ENCODE measurements at regions not wholly inside any gene's neighbourhood (a gene's known extent, or its start where the extent isn't known, plus 50 kb on each side); places are given as distances from the start of the nearest gene placed in this dataset.
"Not testable (repeated sequence)": the region's sequence is repeated elsewhere in the genome, so short reads cannot be mapped to it uniquely, and the experiment has no call there.

- TF ChIP-seq ATF3 (IDR thresholded peaks at IDR 0.05), result no peak
- TF ChIP-seq MAX (IDR thresholded peaks at IDR 0.05), result no peak
- no peak for TF ChIP-seq POLR2AphosphoS5 (IDR thresholded peaks at IDR 0.05; ENCODE audit: low read depth, low read length)
- no peak for TF ChIP-seq TCF7L2 (IDR thresholded peaks at IDR 0.05; ENCODE audit: borderline replicate concordance, extremely low read depth, insufficient read depth, insufficient read length)
- TF ChIP-seq ZFX (IDR thresholded peaks at IDR 0.05), result no peak
- TF ChIP-seq ZNF274 (IDR thresholded peaks at IDR 0.05; ENCODE audit: low read depth, low read length), result no peak
- no peak for TF ChIP-seq ELF1 (IDR thresholded peaks at IDR 0.05; ENCODE audit: borderline replicate concordance, low read depth)
- no peak for TF ChIP-seq SP1 (IDR thresholded peaks at IDR 0.05; ENCODE audit: low read depth)
These were observed 386.1 kb upstream of the HS3ST1 start (continued) for GRCh38 chr4:11814758-11815157.

- Histone ChIP-seq H2AFZ (ENCODE audit: low read depth, low read length, poor library complexity, severe bottlenecking) (no peak overlapping the region), H4K20me1 (ENCODE audit: insufficient read depth) (no peaks in the 10 kb centered on the region), H3K4me3 (replicated peaks in 1 of 2; ENCODE audit: low read depth in 1 of 2, low read length in 2 of 2) (no peak overlapping the region), H3K36me3 (ENCODE audit: control insufficient read depth in 1 of 2, insufficient read depth in 2 of 2, low read length in 2 of 2) (no peaks in the 10 kb centered on the region), H3K79me2 (ENCODE audit: insufficient read depth, low read length) (no peaks in the 10 kb centered on the region), H3K4me1 (ENCODE audit: control insufficient read depth in 1 of 2, insufficient read depth in 2 of 2, low read length in 2 of 2) (no peaks in the 10 kb centered on the region), H3K9me2 (ENCODE audit: insufficient read depth) (no peaks in the 10 kb centered on the region), H3K27ac (ENCODE audit: low read depth, low read length) (no peak overlapping the region), H3K4me2 (ENCODE audit: low read length) (no peak overlapping the region), H3K9me3 (ENCODE audit: control insufficient read depth in 1 of 2, insufficient read depth in 1 of 2, low read depth in 1 of 2, low read length in 2 of 2) (no peaks in the 10 kb centered on the region), H3K27me3 (ENCODE audit: insufficient read depth, low read length) (no peaks in the 10 kb centered on the region), H3K9ac (ENCODE audit: low read length) (no peak overlapping the region)
- DNase-seq (ENCODE audit: low read depth, low spot score) (no peak), ATAC-seq (no peak)
- TF ChIP-seq ZNF274 (IDR thresholded peaks at IDR 0.05; ENCODE audit: low read depth, low read length) (no peak), TCF7L2 (IDR thresholded peaks at IDR 0.05; ENCODE audit: borderline replicate concordance, extremely low read depth, insufficient read depth, insufficient read length) (no peak), ELF1 (IDR thresholded peaks at IDR 0.05; ENCODE audit: borderline replicate concordance, low read depth) (no peak), EZH2phosphoT487 (IDR thresholded peaks at IDR 0.05; ENCODE audit: borderline replicate concordance) (no peak), POLR2A (IDR thresholded peaks at IDR 0.05; ENCODE audit: borderline replicate concordance, extremely low read depth, insufficient read depth, insufficient read length) (no peak), EZH2 (IDR thresholded peaks at IDR 0.05) (no peak), CTCF (IDR thresholded peaks at IDR 0.05 in 2 of 3, conservative IDR thresholded peaks at IDR 0.05 in 1 of 3; ENCODE audit: borderline replicate concordance in 1 of 3, insufficient read depth in 1 of 3, low read depth in 2 of 3, low read length in 2 of 3) (no peak), RAD21 (IDR thresholded peaks at IDR 0.05; ENCODE audit: low read depth) (no peak), SIN3A (IDR thresholded peaks at IDR 0.05; ENCODE audit: low read depth) (no peak), JUND (IDR thresholded peaks at IDR 0.05) (no peak), CEBPB (IDR thresholded peaks at IDR 0.05; ENCODE audit: low read depth) (no peak), MAX (IDR thresholded peaks at IDR 0.05) (no peak), ZFX (IDR thresholded peaks at IDR 0.05) (no peak)
- ChIA-PET POLR2A (interaction anchor here (0.7 kb wide), 1 partner anchor 767 kb away, joined by 4 read pairs; no protein-coding TSS in a partner anchor), RAD21 (ENCODE audit: low non-redundant PET in 1 of 2, low total read pairs in 2 of 2, uncharacterized antibody in 2 of 2, unreplicated experiment in 2 of 2) (no interaction called here), CTCF (no interaction called here)
- BruUV-seq (replicated peaks), result no TSS peak
- intact Hi-C loops (cut with micrococcal nuclease), result no loop called here
These were observed 385.3 kb upstream of the HS3ST1 start for GRCh38 chr4:11813951-11814446.

- ATAC-seq; H3K9ac ChIP-seq (ENCODE audit: low read length); BruUV-seq (replicated peaks); RAD21 ChIA-PET (ENCODE audit: low non-redundant PET in 1 of 2, low total read pairs in 2 of 2, uncharacterized antibody in 2 of 2, unreplicated experiment in 2 of 2); H3K4me2 ChIP-seq (ENCODE audit: low read length); H3K9me2 ChIP-seq (ENCODE audit: insufficient read depth); H2AFZ ChIP-seq (ENCODE audit: low read depth, low read length, poor library complexity, severe bottlenecking); H3K36me3 ChIP-seq (ENCODE audit: control insufficient read depth in 1 of 2, insufficient read depth in 2 of 2, low read length in 2 of 2); H3K9me3 ChIP-seq (ENCODE audit: control insufficient read depth in 1 of 2, insufficient read depth in 1 of 2, low read depth in 1 of 2, low read length in 2 of 2); H3K27ac ChIP-seq (ENCODE audit: low read depth, low read length); POLR2A ChIA-PET; H3K27me3 ChIP-seq (ENCODE audit: insufficient read depth, low read length); H3K4me1 ChIP-seq (ENCODE audit: control insufficient read depth in 1 of 2, insufficient read depth in 2 of 2, low read length in 2 of 2); H4K20me1 ChIP-seq (ENCODE audit: insufficient read depth); H3K4me3 ChIP-seq (replicated peaks in 1 of 2; ENCODE audit: low read depth in 1 of 2, low read length in 2 of 2); intact Hi-C loops (cut with micrococcal nuclease); CTCF ChIA-PET; DNase-seq (ENCODE audit: low read depth, low spot score); H3K79me2 ChIP-seq (ENCODE audit: insufficient read depth, low read length): not testable (repeated sequence)
These were observed 382.8 kb upstream of the HS3ST1 start for GRCh38 chr4:11811521-11811920.
